Liver (tissue), 8 donors: ENCODE measurements at regions not wholly inside any gene's neighbourhood (a gene's known extent, or its start where the extent isn't known, plus 50 kb on each side); places are given as distances from the start of the nearest gene placed in this dataset.

Source experiments
- DNase-seq: peaks from one replicate; pipeline ENCODE4 v3.0.0-alpha.2; 2017; ENCODE audit warnings: low spot score
- H3K27ac ChIP-seq, 2 donors: one replicate each; pipeline ENCODE4 v1.7.0; 2013; ENCODE audit warnings: inconsistent platforms in 2 of 2, low read length in 2 of 2, control low read depth in 1 of 2, low read depth in 1 of 2, mild to moderate bottlenecking in 1 of 2
- H3K27me3 ChIP-seq, 4 donors: one replicate each; pipeline versions ENCODE4 v1.6.1 to v1.7.0; 2013; ENCODE audit warnings: low read length in 3 of 4, inconsistent platforms in 1 of 4, mild to moderate bottlenecking in 1 of 4, moderate library complexity in 1 of 4; ENCODE audit not compliant: control insufficient read depth in 4 of 4, insufficient read depth in 4 of 4
- H3K36me3 ChIP-seq, 4 donors: one replicate each; pipeline versions ENCODE4 v1.6.1 to v1.7.0; 2013; ENCODE audit warnings: low read length in 3 of 4, mild to moderate bottlenecking in 3 of 4, low read depth in 1 of 4, moderate library complexity in 1 of 4; ENCODE audit not compliant: control insufficient read depth in 4 of 4, insufficient read depth in 3 of 4
- H3K4me1 ChIP-seq, 4 donors: one replicate each; pipeline versions ENCODE4 v1.6.1 to v1.7.0; 2013; ENCODE audit warnings: low read length in 3 of 4, mild to moderate bottlenecking in 3 of 4, moderate library complexity in 1 of 4; ENCODE audit not compliant: control insufficient read depth in 4 of 4, insufficient read depth in 4 of 4
- H3K4me3 ChIP-seq, 3 donors: one replicate each; pipeline versions ENCODE4 v1.6.1 to v1.7.0; 2013; ENCODE audit warnings: low read length in 3 of 3, control low read depth in 1 of 3, low read depth in 1 of 3, mild to moderate bottlenecking in 1 of 3
- H3K9ac ChIP-seq, 2 donors: one replicate each; pipeline ENCODE4 v1.7.0; 2013; ENCODE audit warnings: low read length in 2 of 2, mild to moderate bottlenecking in 2 of 2, moderate library complexity in 2 of 2, control low read depth in 1 of 2, low read depth in 1 of 2
- H3K9me3 ChIP-seq, 4 donors: one replicate each; pipeline versions ENCODE4 v1.6.1 to v1.7.0; 2013; ENCODE audit warnings: low read length in 3 of 4; ENCODE audit not compliant: control insufficient read depth in 4 of 4
- ATF3 ChIP-seq: IDR thresholded peaks from 2 replicates; pipeline ENCODE4 v1.6.1; 2016; ENCODE audit warnings: antibody characterized with exemption
- CTCF ChIP-seq: fragments of 150-350 bp; IDR thresholded peaks from 2 replicates; pipeline ENCODE4 v1.5.1; 2017; ENCODE audit warnings: improper control_type of control experiment, low read depth, low read length; ENCODE audit not compliant: missing input control
- EGR1 ChIP-seq, 2 donors: IDR thresholded peaks; 2 replicates each; pipeline ENCODE4 v1.6.1; 2016 to 2018; ENCODE audit warnings: antibody characterized with exemption in 2 of 2, low read depth in 2 of 2
- FOXA1 ChIP-seq: IDR thresholded peaks from 2 replicates; pipeline ENCODE4 v1.6.1; 2016; ENCODE audit warnings: antibody characterized with exemption
- FOXA2 ChIP-seq: IDR thresholded peaks from 2 replicates; pipeline ENCODE4 v1.6.1; 2016; ENCODE audit warnings: antibody characterized with exemption
- GABPA ChIP-seq, 2 donors: IDR thresholded peaks in 1 of 2; conservative IDR thresholded peaks in 1 of 2; 2 replicates each; pipeline ENCODE4 v1.6.1; 2016; ENCODE audit warnings: antibody characterized with exemption in 2 of 2, mild to moderate bottlenecking in 1 of 2, moderate library complexity in 1 of 2
- HNF4A ChIP-seq, 2 donors: conservative IDR thresholded peaks; 2 replicates each; pipeline ENCODE4 v1.6.1; 2016; ENCODE audit warnings: antibody characterized with exemption in 2 of 2, mild to moderate bottlenecking in 2 of 2
- HNF4G ChIP-seq: IDR thresholded peaks from 2 replicates; pipeline ENCODE4 v1.6.1; 2016; ENCODE audit warnings: antibody characterized with exemption
- JUND ChIP-seq, 2 donors: IDR thresholded peaks; 2 replicates each; pipeline ENCODE4 v1.6.1; 2016; ENCODE audit warnings: antibody characterized with exemption in 2 of 2
- MAX ChIP-seq: IDR thresholded peaks from 2 replicates; pipeline ENCODE4 v1.6.1; 2016; ENCODE audit warnings: antibody characterized with exemption
- RAD21 ChIP-seq, 2 donors: IDR thresholded peaks; 2 replicates each; pipeline ENCODE4 v1.6.1; 2016; ENCODE audit warnings: antibody characterized with exemption in 2 of 2, mild to moderate bottlenecking in 2 of 2
- RXRA ChIP-seq, 2 donors: IDR thresholded peaks; 2 replicates each; pipeline ENCODE4 v1.6.1; 2017 to 2018; ENCODE audit warnings: antibody characterized with exemption in 2 of 2, mild to moderate bottlenecking in 1 of 2
- SP1 ChIP-seq: IDR thresholded peaks from 2 replicates; pipeline ENCODE4 v1.6.1; 2018; ENCODE audit warnings: antibody characterized with exemption, mild to moderate bottlenecking
- YY1 ChIP-seq: IDR thresholded peaks from 2 replicates; pipeline ENCODE4 v1.6.1; 2016; ENCODE audit warnings: antibody characterized with exemption, mild to moderate bottlenecking
- ZBTB33 ChIP-seq: IDR thresholded peaks from 2 replicates; pipeline ENCODE4 v1.6.1; 2016; ENCODE audit warnings: antibody characterized with exemption
- WGBS: extraction: QIAGEN DNeasy Blood & Tissue Kit; methylation state at CpG from one replicate; pipeline ENCODE4 v1.1.7; 2013; 5-methylcytosine and 5-hydroxymethylcytosine counted together
- donor health status: healthy.
- donor health status: healthy.
- donor health status: healthy.
- donor health status: healthy.
- donor health status: healthy.

DNA sequence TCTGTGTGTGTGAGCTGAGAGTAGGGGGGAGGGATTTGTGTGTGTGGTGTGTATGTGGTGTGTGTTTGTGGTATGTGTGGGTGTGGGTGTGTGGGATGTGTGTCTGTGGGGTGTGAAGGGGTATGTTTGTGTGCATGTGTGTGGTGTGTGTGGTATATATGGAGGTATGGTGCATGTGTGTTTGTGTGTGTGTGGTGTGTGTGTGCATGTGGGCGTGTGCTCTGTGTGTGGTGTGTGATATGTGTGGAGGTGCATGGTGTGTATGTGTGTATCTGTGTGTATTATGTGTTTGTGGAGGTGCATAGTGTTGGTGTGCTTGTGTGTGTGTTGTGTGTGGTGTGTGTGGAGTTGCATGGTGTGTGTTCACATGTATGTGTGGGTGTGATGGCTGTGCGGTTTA lies 106.0 kb downstream of the CMPK2 start:
- no peak overlapping the region for H3K27ac ChIP-seq
- H3K36me3 ChIP-seq, result no peaks in the 10 kb centered on the region
- no peak overlapping the region for H3K4me3 ChIP-seq
- no peak for DNase-seq
- TF ChIP-seq RAD21 (IDR thresholded peaks at IDR 0.05) (no peak), MAX (no peak), CTCF (no peak), EGR1 (IDR thresholded peaks at IDR 0.05; ENCODE audit: low read depth in 2 of 2) (no peak), ATF3 (no peak), SP1 (no peak), YY1 (no peak), RXRA (IDR thresholded peaks at IDR 0.05) (no peak), FOXA1 (no peak), GABPA (IDR thresholded peaks at IDR 0.05 in 1 of 2, conservative IDR thresholded peaks at IDR 0.05 in 1 of 2) (no peak), FOXA2 (no peak), ZBTB33 (no peak)
- no peaks in the 10 kb centered on the region for H3K9me3 ChIP-seq
- H3K9ac ChIP-seq, result no peak overlapping the region
- H3K4me1 ChIP-seq, result peaks cover 0 to 6% (median 2%) of the 10 kb centered on the region in 4 donors
- no peaks in the 10 kb centered on the region for H3K27me3 ChIP-seq
- WGBS, result 96% methylated on average over 2 of the region's 2 CpGs

GRCh38 chr2:6760132-6760531 lies 105.6 kb downstream of the CMPK2 start:
- TF ChIP-seq HNF4A (conservative IDR thresholded peaks at IDR 0.05), result no peak
- no peak for TF ChIP-seq EGR1 (IDR thresholded peaks at IDR 0.05; ENCODE audit: low read depth in 2 of 2)
- no peak for TF ChIP-seq ATF3
- no peak for TF ChIP-seq FOXA1
- TF ChIP-seq JUND (IDR thresholded peaks at IDR 0.05), result no peak
- TF ChIP-seq HNF4G, result no peak
- no peak for TF ChIP-seq CTCF
- H3K9ac ChIP-seq, result no peak overlapping the region
- 96% methylated on average over 5 of the region's 5 CpGs for WGBS
- H3K4me3 ChIP-seq, result no peak overlapping the region
- no peaks in the 10 kb centered on the region for H3K9me3 ChIP-seq
- H3K36me3 ChIP-seq, result no peaks in the 10 kb centered on the region
- no peak for DNase-seq
- H3K27me3 ChIP-seq, result no peaks in the 10 kb centered on the region
- H3K27ac ChIP-seq, result no peak overlapping the region
- H3K4me1 ChIP-seq, result peaks cover 0 to 6% (median 2%) of the 10 kb centered on the region in 4 donors
